ENCODE measurements at regions not wholly inside any gene's neighbourhood (a gene's known extent, or its start where the extent isn't known, plus 50 kb on each side); places are given as distances from the start of the nearest gene placed in this dataset.

DNA sequence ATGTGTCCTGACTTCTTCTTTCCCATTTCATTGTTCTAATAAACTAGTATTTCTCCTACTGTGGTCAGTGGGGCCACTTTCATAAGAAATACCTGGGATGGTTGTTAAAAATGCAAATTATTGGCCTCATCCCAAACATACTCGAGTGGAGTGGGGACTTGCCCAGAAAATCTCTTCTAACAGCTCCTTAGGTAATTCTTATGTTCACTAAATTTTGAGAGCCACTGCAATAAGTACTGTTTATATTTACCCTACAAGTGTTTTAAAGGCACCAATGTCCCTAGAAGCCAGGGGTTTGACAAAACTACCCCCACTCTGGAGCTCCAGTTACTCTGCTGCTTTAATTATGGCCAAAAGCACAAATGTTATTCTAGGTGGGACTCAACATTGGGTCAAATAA is 70.0 kb upstream of the ACP3 start:
- H3K27ac ChIP-seq = peak overlapping the region; percentile 99
- TF ChIP-seq, protein P1, sequence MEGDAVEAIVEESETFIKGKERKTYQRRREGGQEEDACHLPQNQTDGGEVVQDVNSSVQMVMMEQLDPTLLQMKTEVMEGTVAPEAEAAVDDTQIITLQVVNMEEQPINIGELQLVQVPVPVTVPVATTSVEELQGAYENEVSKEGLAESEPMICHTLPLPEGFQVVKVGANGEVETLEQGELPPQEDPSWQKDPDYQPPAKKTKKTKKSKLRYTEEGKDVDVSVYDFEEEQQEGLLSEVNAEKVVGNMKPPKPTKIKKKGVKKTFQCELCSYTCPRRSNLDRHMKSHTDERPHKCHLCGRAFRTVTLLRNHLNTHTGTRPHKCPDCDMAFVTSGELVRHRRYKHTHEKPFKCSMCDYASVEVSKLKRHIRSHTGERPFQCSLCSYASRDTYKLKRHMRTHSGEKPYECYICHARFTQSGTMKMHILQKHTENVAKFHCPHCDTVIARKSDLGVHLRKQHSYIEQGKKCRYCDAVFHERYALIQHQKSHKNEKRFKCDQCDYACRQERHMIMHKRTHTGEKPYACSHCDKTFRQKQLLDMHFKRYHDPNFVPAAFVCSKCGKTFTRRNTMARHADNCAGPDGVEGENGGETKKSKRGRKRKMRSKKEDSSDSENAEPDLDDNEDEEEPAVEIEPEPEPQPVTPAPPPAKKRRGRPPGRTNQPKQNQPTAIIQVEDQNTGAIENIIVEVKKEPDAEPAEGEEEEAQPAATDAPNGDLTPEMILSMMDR (conservative IDR thresholded peaks at IDR 0.05) = no peak

DNA sequence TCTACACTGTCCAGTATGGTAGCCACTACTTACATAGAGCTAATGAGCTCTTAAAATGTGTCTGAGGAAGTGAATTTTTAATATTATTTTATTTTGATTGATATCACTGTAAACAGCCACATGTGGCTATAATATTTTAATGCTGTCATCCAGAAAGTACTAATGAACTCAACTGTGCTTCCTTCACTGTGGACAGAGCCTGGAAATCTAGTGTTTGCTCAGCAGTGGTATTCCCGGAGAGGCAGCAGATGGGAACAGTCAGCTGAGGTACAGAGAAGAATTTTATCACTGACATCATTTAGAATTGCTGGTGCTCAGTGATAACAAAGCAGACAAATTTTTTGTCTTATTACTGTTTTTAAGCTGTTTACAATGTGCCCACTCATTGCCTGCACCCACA is 68.7 kb upstream of the ACP3 start:
- TF ChIP-seq, protein P1 (conservative IDR thresholded peaks at IDR 0.05) = no peak

DNA sequence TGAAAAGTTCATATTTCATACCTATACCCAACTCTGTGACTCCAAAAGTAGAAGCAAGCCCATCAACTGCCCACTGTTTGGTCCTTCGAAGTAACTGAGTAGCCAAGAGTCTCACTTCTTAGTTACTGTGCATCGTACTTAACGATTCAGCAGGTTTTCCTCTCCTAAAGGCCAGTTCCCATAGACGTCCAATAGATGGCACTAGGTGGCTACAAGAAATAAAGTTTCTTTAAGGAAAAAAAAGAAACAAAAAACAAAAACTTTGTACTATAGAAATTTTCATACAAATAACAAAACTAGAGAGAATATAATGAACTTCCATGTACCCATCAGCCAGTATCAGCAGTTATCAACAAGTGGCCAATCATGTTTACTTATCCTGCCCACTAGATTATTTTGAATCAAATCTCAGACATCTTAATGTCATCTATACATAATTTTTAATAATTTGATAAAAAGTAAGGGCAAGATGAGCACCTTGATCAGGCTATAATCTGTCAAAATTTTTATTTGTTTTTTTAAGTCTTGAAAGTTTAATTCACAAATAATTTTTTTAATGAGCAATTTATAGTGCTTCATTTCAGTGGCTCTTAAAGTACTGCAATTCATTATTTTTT is 63.8 kb upstream of the ACP3 start:
- H3K27ac ChIP-seq = peak overlapping the region; percentile 99
- TF ChIP-seq, protein P1 (conservative IDR thresholded peaks at IDR 0.05) = peak; percentile 91

More for the DNA sequence above, 68.7 kb upstream of the ACP3 start:
- peak overlapping the region; percentile 99 for H3K27ac ChIP-seq

DNA sequence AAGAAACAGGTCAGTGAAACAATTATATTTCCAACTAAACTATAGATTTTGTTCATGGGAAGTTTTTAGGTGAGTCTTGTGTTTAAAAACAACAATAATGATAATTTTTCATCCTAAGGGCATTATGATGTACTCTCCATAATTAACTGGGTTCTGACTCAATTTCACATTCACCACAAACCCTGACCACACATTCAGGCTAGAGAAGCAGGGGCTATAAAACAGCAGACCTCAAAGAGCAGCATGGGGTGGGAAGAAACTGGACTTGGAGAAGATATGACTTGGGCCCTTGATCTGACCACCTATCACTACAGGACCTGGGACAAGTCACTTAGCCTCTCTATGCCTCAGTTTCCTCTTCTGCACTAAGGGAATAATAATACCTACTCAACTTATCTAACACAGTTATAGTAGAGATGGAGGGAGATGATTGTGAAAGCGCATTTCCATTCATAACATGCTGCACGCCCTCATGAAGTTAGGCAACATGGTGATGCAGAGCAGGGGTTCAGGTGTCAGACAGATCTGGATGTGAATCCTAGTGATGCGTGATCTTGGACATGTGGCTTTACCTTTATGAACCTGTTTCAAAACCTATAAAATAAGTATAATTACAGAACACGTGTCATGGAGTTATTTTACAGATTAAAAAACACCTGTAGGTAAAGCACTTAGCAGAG is 63.0 kb upstream of the ACP3 start:
- H3K27ac ChIP-seq = peak overlapping the region; percentile 99
- TF ChIP-seq, protein P1 (conservative IDR thresholded peaks at IDR 0.05) = no peak

DNA sequence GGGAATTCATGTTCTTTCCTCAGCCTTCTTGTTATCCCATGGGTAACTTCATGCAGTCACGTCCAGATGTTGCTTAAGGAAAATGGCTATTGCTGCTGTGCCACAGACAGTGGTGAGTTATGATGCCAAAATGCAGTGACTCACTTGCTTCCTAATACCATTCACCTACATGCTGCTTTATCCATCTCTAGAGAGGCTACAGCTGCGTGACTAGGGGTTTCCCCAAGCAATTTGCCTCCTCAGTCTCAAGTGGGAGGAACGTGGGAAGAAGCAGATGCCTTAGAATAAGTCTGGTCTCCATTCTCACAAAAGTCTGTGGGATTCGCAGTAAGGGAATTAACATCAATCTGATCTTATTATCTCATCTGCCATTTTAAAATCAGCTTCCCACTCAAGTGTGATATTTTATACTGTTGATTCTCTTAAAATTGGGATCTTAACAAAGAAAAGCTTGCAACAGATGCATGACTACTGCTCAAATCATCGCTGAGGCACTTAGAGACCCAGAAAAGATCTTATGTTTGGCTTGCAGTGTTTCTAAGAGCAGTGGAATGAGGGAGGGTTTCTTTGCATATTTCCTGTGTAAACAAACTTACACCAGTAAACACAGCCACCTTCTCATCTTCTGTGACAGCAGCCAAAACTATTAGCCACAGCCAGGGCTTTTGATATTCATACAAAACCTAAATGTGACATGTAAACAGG is 62.0 kb upstream of the ACP3 start:
- peak overlapping the region; percentile 99 for H3K27ac ChIP-seq
- TF ChIP-seq, protein P1 (conservative IDR thresholded peaks at IDR 0.05) = no peak

DNA sequence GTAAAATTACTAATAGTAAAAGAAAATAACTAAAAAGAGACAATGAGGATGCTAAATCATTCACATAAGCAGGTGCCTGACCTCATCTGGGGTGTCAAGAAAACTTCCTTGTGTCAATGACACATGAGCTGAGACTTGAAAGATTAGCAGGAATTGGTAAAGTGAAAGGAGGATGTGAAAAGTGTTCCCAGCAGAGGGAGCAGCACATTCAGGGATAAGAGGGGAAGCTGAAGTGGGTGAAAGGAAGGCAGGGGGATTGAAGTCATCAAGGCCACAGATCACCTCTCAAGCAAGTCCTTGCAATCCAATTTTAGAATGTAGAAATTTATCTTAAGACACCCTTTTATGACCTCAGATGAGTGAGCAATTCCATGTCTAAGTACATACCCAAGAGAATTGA is 60.2 kb upstream of the ACP3 start:
- TF ChIP-seq, protein P1 (conservative IDR thresholded peaks at IDR 0.05) = peak; percentile 79
- peak overlapping the region; percentile 99 for H3K27ac ChIP-seq

DNA sequence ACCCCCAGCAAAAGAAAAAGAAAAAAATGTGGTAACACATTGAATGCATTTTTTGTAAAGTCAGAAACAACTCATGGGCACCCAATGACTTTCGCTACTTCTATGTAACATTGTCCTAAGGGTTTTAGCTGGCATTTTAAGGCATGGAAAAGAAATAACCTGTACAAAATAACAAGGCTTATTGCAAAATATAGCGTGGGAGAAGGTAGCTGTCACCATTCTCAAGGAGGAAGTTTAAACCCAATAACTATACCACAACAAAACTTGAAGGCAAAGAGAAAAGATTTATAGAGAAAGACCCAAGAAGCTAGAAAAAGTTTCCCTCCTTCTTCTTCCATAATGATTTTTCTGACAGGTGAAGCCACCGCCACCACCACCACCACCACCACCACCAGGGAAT is 55.7 kb upstream of the ACP3 start:
- H3K27ac ChIP-seq = peak overlapping the region; percentile 99
- TF ChIP-seq, protein P1 (conservative IDR thresholded peaks at IDR 0.05) = no peak
